ENCODE measurements at regions not wholly inside any gene's neighbourhood (a gene's known extent, or its start where the extent isn't known, plus 50 kb on each side); places are given as distances from the start of the nearest gene placed in this dataset.

DNA sequence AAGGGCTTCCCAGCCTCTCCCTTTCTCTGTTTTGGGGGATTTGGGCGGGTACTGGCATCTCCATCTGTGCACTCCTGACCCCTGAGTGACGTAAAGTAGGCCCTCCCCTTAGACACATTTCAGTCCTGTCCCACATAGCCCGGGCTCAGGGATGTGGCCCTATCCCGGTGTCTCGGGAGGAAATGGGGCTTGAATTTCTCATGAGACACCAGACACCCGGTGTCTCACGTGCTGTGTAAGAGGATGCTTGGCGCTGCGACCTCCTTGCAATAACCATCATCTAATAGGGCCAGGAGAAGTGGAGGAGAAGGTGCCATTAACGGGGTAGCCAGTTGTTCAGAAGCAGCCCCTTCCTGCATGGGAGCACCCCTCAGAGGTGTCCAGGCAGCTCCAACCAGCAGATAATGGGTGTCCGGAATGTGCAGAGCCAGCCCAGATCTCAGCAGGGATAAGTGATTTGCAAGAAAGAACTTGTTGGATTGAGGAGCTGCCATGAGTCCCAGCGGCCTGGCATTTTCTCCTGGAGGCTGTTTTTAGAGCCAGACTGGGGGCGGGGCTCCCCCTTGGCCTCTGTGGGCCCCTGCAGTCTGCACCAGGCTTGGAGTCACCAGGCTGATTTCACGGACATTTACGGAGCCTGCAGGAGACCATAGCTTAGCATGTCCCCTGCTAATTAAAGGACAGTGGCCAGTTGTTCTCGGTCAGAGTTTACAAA is 372.0 kb downstream of the PREX1 start:
- intact Hi-C loops (cut with micrococcal nuclease; ENCODE audit: unreplicated experiment) (no loop called here), in situ Hi-C loops (cut with MboI) (no loop called here)
- no peak overlapping the region for H3K27ac ChIP-seq (ENCODE audit: control insufficient read depth, insufficient read depth)
- peaks cover 20% of the 10 kb centered on the region for H3K4me1 ChIP-seq (ENCODE audit: control insufficient read depth, insufficient read depth, low read length)
- no peak for TF ChIP-seq KDM1A (IDR thresholded peaks at IDR 0.05; ENCODE audit: borderline replicate concordance)
- TF ChIP-seq BMI1 (IDR thresholded peaks at IDR 0.05; ENCODE audit: borderline replicate concordance), result no peak
- TF ChIP-seq, protein P1, sequence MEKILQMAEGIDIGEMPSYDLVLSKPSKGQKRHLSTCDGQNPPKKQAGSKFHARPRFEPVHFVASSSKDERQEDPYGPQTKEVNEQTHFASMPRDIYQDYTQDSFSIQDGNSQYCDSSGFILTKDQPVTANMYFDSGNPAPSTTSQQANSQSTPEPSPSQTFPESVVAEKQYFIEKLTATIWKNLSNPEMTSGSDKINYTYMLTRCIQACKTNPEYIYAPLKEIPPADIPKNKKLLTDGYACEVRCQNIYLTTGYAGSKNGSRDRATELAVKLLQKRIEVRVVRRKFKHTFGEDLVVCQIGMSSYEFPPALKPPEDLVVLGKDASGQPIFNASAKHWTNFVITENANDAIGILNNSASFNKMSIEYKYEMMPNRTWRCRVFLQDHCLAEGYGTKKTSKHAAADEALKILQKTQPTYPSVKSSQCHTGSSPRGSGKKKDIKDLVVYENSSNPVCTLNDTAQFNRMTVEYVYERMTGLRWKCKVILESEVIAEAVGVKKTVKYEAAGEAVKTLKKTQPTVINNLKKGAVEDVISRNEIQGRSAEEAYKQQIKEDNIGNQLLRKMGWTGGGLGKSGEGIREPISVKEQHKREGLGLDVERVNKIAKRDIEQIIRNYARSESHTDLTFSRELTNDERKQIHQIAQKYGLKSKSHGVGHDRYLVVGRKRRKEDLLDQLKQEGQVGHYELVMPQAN (conservative IDR thresholded peaks at IDR 0.05), result no peak
- TF ChIP-seq, protein P2, sequence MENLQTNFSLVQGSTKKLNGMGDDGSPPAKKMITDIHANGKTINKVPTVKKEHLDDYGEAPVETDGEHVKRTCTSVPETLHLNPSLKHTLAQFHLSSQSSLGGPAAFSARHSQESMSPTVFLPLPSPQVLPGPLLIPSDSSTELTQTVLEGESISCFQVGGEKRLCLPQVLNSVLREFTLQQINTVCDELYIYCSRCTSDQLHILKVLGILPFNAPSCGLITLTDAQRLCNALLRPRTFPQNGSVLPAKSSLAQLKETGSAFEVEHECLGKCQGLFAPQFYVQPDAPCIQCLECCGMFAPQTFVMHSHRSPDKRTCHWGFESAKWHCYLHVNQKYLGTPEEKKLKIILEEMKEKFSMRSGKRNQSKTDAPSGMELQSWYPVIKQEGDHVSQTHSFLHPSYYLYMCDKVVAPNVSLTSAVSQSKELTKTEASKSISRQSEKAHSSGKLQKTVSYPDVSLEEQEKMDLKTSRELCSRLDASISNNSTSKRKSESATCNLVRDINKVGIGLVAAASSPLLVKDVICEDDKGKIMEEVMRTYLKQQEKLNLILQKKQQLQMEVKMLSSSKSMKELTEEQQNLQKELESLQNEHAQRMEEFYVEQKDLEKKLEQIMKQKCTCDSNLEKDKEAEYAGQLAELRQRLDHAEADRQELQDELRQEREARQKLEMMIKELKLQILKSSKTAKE (IDR thresholded peaks at IDR 0.05; ENCODE audit: low read depth, poor library complexity, severe bottlenecking), result no peak
- no peak for TF ChIP-seq ZNF24 (IDR thresholded peaks at IDR 0.05)
- no peaks in the 10 kb centered on the region for H3K36me3 ChIP-seq (ENCODE audit: control insufficient read depth in 2 of 2, insufficient read depth in 2 of 2, low read length in 1 of 2)
- H4K20me1 ChIP-seq (ENCODE audit: control insufficient read depth, insufficient read depth), result no peaks in the 10 kb centered on the region
- RAD21 ChIA-PET (ENCODE audit: unreplicated experiment), result no interaction called here
- H3K4me3 ChIP-seq, result no peak overlapping the region
- H3K79me2 ChIP-seq (ENCODE audit: control insufficient read depth, insufficient read depth, low read length), result no peaks in the 10 kb centered on the region
- no peak for FAIRE-seq
- no peaks in the 10 kb centered on the region for H3K9me3 ChIP-seq (replicated peaks; ENCODE audit: control insufficient read depth, insufficient read depth, low read length)
- H3K27me3 ChIP-seq (replicated peaks in 1 of 2; ENCODE audit: control insufficient read depth in 2 of 2, insufficient read depth in 2 of 2, low read length in 1 of 2), result peaks cover 0 to 7% of the 10 kb centered on the region in 2 experiments; a peak in 1 of 4 replicates
- no peak overlapping the region for H3K4me2 ChIP-seq (ENCODE audit: control insufficient read depth, insufficient read depth)
- SMC1A ChIA-PET (ENCODE audit: uncharacterized antibody, unreplicated experiment), result no interaction called here
- POLR2A ChIA-PET, result no interaction called here
- ATAC-seq, result no peak
- no peak overlapping the region for H3K9ac ChIP-seq (ENCODE audit: control insufficient read depth, insufficient read depth, low read length)
- CTCF ChIA-PET, result no interaction called here
- no peak overlapping the region for H2AFZ ChIP-seq (ENCODE audit: control insufficient read depth, low read depth, low read length)
- BruUV-seq (replicated peaks), result no TSS peak
- 56% methylated on average over 15 of the region's 16 CpGs for WGBS (ENCODE audit: insufficient coverage, insufficient replicate concordance, low lambda C conversion rate, missing lambda C conversion rate)
- no peak for DNase-seq (ENCODE audit: low read depth, low spot score)
